ENCODE measurements at regions not wholly inside any gene's neighbourhood (a gene's known extent, or its start where the extent isn't known, plus 50 kb on each side); places are given as distances from the start of the nearest gene placed in this dataset.
"Not testable (repeated sequence)": the region's sequence is repeated elsewhere in the genome, so short reads cannot be mapped to it uniquely, and the experiment has no call there.

DNA sequence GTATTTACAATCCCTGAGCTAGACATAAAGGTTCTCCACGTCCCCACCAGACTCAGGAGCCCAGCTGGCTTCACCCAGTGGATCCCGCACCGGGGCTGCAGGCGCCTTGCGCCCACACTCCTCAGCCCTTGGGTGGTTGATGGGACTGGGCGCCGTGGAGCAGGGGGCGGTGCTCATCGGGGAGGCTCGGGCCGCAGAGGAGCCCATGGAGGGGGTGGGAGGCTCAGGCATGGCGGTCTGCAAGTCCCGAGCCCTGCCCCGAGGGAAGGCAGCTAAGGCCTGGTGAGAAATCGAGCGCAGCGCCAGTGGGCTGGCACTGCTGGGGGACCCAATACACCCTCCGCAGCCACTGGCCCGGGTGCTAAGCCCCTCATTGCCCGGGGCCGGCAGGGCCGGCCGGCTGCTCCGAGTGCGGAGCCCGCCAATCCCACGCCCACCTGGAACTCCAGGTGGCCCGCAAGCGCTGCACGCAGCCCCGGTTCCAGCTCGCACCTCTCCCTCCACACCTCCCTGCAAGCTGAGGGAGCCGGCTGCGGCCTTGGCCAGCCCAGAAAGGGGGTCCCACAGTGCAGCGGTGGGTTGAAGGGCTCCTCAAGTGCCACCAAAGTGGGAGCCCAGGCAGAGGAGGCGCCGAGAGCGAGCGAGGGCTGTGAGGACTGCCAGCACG, 260.9 kb upstream of the BTG1 start:
- TF ChIP-seq, protein P1, sequence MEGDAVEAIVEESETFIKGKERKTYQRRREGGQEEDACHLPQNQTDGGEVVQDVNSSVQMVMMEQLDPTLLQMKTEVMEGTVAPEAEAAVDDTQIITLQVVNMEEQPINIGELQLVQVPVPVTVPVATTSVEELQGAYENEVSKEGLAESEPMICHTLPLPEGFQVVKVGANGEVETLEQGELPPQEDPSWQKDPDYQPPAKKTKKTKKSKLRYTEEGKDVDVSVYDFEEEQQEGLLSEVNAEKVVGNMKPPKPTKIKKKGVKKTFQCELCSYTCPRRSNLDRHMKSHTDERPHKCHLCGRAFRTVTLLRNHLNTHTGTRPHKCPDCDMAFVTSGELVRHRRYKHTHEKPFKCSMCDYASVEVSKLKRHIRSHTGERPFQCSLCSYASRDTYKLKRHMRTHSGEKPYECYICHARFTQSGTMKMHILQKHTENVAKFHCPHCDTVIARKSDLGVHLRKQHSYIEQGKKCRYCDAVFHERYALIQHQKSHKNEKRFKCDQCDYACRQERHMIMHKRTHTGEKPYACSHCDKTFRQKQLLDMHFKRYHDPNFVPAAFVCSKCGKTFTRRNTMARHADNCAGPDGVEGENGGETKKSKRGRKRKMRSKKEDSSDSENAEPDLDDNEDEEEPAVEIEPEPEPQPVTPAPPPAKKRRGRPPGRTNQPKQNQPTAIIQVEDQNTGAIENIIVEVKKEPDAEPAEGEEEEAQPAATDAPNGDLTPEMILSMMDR (IDR thresholded peaks at IDR 0.05) = not testable (repeated sequence)
- TF ChIP-seq POLR2A (IDR thresholded peaks at IDR 0.05) = not testable (repeated sequence)
